Neural progenitor cell (in vitro differentiated cells): ENCODE measurements at regions not wholly inside any gene's neighbourhood (a gene's known extent, or its start where the extent isn't known, plus 50 kb on each side); places are given as distances from the start of the nearest gene placed in this dataset.

ENCODE experiments used
- CTCF ChIP-seq: fragments of 200-600 bp; sonication (generic); IDR thresholded peaks from 2 replicates; pipeline ENCODE4 v1.5.1; 2017; ENCODE audit warnings: antibody characterized with exemption, mild to moderate bottlenecking
- EZH2 ChIP-seq: fragments of 200-600 bp; sonication (generic); IDR thresholded peaks from 2 replicates; pipeline ENCODE4 v1.6.1; 2017; ENCODE audit warnings: antibody characterized with exemption, mild to moderate bottlenecking, moderate library complexity

GRCh38 chr3:21944251-21944650 is 193.2 kb upstream of the ZNF385D start:
- TF ChIP-seq EZH2 (no peak), CTCF (no peak)
